ENCODE measurements at regions not wholly inside any gene's neighbourhood (a gene's known extent, or its start where the extent isn't known, plus 50 kb on each side); places are given as distances from the start of the nearest gene placed in this dataset.
"Not testable (repeated sequence)": the region's sequence is repeated elsewhere in the genome, so short reads cannot be mapped to it uniquely, and the experiment has no call there.

DNA sequence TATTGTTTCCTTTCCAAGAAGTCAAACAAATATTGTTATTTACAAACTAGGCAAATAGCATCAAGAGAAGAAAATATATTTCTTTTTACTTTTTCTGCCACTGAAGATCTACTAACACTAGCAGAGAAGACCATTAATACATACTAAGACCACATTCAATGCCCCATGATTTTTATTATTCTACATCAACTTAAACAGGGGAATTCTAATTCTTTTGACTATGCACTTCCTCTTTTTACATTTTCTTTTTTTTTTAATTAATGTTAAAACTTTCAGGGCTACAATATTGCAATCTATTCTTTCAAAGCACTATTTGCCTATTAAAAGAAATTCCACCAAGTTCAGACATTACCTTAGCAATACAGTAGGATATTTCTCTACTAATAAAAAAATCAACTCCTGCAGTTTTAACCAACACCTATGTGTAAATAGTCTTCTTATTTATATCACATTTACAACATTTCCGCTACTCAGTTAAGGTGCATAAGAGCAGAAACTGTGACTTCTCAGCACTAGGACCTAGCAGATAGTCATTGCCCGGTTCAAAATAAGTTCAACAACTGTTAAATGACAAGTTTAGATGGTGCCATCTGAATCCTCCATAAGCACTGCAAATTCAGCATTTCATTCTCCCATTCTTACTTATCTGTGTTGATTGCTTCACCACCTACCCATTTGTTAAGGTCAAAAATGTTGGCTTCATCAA lies 513.5 kb downstream of the TTLL7 start:
- DNase-seq (ENCODE audit: low read depth in 4 of 4, low spot score in 3 of 4): not testable (repeated sequence)

DNA sequence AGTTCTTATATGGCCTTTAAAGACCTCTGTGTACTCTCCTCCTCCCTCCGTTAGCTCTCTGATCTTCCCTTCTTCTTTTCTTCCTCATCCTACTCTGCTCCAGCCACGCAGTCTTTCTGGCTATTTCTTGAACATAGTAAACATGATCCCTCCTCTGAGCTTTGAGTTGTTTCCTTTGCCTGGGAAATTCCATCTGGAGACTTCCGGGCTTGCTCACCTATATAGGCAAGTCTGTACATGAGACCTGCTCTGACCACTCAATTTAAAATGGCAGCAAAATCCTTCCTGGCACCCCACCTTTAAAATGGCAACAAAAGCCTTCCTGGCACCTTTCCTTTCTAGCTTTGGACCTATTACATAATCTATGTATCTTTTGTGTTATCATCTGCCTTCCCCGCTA lies 517.6 kb downstream of the TTLL7 start:
- not testable (repeated sequence) for DNase-seq (ENCODE audit: low read depth in 4 of 4, low spot score in 3 of 4)

DNA sequence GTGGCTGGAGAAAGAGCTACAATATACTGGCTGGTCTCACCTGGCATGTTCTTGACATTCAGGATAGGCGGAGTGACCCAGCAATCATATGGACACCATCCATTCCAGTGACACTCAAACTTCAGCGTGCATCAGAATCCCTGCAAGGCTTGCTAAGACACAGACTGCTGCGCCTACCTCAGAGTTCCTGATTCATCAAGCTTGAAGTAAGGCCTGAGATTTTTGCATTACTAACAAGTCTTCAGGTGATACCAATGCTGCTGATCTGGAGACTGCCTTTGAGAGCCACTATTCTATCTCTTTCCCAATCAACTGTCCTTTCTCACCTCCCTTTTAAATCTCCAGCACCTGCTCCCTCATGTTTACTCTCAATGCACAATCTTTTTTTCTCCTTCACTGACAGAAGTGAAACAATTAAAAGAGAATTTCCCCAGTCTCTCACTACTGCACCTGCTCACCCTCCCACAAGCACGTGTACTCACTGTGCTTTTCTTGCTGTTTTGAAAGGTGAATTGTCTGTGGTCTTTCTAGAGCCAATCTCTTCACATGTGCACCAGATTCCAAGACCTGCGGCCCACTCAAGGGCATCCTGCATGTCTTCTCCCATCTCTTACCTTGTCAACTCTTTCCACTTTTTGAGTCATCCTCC lies 519.2 kb downstream of the TTLL7 start:
- DNase-seq (ENCODE audit: low read depth in 4 of 4, low spot score in 3 of 4): not testable (repeated sequence)

DNA sequence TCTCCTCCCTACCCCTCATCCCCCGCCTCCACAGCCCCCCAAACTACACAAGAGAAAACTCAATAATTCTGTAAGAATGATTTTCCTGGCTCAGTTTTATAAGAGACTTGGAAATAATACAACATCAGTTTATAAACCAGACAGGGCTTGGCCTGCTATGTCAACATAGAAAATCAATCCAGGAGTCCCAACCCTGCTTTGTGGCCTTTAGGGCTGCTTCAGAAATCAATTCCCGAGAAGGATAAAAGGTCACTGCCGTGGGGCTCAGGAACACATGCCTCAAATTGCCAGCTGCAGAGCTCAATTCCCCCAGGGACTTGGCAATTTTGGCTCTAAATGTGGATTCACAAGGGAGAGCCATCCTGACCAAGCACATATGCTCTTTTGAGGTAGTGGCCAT lies 520.8 kb downstream of the TTLL7 start:
- not testable (repeated sequence) for DNase-seq (ENCODE audit: low read depth in 4 of 4, low spot score in 3 of 4)

DNA sequence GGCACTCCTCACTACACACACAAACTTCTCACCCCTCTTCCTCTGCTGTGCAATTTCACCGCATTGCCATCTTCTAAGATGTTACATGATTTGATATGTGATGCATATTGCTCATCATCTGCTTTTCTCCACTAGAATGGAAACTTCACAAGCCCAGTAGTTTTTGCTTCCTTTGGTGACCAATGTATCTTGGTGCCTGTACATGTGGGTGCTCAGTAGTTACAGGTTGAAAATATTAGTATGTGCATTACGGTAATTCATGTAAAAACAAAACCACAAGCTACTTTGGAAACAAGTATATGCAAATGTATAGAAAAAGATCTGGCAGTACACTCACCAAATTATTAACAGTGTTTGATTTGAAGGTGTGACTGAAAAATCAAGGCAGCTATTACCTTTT lies 522.4 kb downstream of the TTLL7 start:
- not testable (repeated sequence) for DNase-seq (ENCODE audit: low read depth in 4 of 4, low spot score in 3 of 4)

DNA sequence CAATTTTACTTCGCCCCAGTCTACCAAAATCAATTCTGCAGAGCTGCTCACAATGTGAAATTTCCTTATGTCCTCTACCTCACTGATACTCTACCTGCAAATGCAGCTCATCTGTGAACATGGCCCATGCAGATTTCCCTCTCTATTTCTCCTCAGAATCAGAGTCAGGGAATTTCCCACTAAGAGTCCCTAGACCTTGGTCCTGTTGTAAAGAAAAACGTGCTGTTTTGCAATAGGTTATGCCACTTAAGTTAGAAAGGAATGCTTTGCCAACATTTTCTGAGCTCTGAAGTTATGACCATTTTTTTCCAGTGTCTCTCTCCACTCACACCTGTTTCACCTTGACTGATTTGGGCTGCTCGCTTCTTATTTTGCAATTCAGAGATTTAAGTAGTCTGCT lies 524.0 kb downstream of the TTLL7 start:
- DNase-seq (ENCODE audit: low read depth in 4 of 4, low spot score in 3 of 4): not testable (repeated sequence)

DNA sequence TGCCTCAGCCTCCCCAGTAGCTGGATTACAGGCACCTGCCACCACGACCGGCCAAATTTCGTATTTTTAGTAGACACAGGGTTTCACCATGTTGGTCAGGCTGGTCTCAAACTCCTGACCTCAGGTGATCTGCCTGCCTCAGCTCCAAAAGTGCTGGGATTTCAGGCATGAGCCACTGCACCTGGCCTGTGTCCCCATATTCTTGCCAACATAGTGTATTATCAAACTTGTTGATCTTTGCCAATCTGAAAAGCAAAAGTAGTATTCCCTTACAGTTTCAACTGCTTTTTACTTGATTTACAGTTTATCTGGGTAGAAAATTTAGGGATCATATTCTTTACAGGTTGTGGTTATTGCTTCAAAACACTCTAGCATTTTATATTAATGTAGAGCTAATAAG lies 524.9 kb downstream of the TTLL7 start:
- DNase-seq (ENCODE audit: low read depth in 4 of 4, low spot score in 3 of 4): not testable (repeated sequence)

DNA sequence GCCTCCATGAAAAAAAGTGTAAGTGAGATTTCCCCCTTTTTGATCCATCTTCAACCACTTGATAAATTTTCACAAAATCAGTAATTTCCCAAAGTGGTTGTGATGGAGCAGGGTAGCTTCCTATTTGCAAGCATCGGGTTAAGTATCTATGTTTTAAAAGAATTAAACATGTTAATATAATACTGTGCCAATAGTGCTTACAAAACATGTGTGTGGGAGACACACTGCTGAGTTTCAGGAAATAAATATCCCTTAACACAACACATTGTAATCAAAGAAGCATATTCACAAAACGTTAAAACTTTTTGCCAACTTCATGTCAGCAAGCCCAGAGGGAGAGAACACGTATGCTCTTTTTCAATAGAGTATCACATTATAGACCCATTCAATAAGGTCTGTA lies 526.9 kb downstream of the TTLL7 start:
- not testable (repeated sequence) for DNase-seq (ENCODE audit: low read depth in 4 of 4, low spot score in 3 of 4)

DNA sequence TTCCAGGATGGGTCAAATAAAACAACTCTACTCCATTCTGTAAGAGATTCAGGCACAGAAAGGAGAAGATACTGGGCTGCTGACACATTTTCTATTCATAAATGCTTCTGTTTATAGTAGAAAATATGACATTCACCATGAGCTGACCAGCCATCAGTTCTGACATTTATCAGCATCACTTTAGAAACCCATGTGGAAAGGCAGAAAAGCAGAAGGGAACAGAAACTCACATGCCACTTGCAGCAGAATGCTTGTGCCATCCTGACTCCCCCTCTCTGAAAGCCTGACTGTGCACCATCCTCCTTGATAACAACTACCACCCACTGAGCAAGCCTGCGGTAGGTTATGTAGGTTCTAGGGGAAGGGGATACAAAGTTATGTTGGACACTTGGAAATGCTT lies 527.7 kb downstream of the TTLL7 start:
- not testable (repeated sequence) for DNase-seq (ENCODE audit: low read depth in 4 of 4, low spot score in 3 of 4)

DNA sequence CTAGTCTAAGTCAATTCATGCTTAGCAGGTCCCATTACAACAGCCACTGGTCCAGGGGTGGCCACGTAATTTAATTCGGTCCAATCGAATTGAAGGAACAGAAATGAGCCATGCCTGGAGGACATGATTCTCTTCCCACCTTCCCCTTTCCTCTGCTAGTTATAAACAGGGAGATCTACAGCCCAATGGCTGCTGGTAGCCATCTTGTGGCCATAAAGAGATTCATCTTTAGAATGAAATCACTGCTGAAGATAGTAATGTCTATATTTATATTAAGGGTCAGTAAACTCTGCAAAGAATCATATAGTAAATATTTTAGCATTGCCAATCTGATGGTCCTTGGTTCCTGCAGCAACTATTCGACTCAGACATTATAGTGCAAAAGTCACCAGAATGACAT lies 530.6 kb downstream of the TTLL7 start:
- DNase-seq (ENCODE audit: low read depth in 4 of 4, low spot score in 3 of 4): not testable (repeated sequence)

DNA sequence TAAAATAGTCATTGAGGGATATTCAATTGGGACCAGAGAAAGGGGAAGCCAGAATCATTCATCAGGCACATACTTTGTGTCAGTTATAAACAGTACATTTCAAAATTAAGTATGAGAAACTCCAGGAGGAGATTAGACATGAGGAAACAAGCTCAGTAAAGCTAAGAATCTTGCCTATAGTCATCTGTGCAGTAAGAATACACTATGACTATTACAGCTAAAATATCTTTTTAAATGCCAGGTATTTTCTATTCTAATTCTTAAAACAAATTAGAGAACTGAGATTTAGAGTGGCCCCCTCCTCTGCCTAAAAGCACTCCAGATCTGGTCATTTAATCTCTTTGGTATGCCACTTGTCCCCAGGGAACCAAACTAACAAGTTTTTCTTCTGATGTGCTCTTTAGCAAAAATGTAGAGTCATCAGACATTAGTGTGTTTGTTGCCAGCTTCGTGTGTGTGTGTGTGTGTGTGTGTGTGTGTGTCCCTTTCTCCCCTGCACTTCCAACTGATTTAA lies 541.1 kb downstream of the TTLL7 start:
- peak in 2 of 4 donors; percentile 3 for DNase-seq (ENCODE audit: low read depth in 4 of 4, low spot score in 3 of 4)

DNA sequence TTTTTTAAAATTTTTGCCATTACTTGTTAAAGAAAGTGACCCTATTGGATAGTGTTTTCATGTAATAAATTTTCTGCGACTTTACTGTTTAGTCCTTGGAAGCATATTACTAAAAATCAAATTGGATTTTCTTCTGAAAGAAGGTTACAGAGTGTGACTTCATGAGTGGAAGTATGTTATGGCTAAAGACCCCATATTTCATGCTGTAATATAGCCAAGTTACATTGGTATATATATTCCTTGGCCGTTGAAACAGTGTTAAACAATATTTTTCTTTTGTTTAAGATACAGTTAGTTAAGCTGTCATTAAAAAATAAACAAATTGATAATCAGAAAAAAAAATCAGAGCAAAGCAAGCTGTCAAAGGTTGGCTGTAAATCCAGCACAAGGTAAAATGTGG lies 541.7 kb downstream of the TTLL7 start:
- not testable (repeated sequence) for DNase-seq (ENCODE audit: low read depth in 4 of 4, low spot score in 3 of 4)

DNA sequence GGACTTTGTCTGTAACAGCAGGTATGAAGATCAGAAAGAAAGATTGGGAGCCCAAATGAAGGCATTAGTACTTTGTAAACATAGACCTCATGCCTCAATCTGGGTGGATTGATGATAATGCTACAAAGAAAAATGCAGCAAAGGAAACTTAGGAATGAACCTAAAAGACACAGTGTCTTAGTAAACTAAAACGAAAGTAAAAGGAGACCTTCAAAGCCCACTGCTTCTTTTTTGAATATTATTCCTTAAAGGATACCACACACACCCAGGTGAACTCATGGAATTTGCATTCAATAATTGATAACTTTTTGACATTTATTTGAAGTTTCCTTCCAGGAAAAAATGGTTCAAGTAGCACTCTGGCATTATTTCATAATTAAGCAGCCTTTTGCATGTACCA lies 543.2 kb downstream of the TTLL7 start:
- DNase-seq (ENCODE audit: low read depth in 4 of 4, low spot score in 3 of 4): not testable (repeated sequence)

DNA sequence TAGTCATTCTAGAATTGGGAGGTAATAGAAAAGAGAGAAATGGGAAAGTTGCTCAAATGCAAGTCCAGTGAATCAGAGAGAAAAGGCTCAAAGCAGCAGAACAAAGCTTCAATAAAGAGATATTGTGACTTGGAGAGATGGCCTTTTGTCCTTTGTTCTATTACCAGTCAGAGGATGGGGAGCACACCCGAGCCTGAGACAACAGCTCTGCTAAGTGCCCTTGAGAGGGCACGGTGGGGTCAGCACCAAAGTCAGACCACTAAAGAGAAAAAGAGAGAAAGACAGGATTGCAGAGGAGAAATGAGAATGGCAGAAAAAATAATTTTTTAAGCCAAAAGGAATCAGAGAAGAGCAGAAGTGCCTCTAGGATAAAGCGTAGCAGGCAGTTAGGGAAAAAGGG lies 553.1 kb downstream of the TTLL7 start:
- DNase-seq (ENCODE audit: low read depth in 4 of 4, low spot score in 3 of 4): not testable (repeated sequence)

DNA sequence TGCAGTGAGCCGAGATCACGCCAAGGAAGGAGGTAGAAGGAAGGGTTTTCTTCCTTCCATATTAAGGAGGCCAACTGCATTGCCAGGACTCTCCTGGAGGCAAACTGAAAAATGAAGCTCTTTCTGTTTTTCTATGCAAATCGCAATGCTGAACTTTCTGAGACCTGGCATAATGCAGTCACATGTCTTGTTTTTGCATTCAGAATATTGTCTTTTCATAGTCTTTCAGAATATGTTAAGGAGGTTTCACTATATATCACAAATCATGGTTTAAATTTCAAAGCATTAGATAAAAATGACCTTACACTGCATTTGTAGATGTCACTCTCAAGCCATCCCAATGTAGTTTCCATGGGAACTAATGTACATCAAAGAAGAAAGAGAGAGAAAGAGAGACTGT lies 556.5 kb downstream of the TTLL7 start:
- not testable (repeated sequence) for DNase-seq (ENCODE audit: low read depth in 4 of 4, low spot score in 3 of 4)

DNA sequence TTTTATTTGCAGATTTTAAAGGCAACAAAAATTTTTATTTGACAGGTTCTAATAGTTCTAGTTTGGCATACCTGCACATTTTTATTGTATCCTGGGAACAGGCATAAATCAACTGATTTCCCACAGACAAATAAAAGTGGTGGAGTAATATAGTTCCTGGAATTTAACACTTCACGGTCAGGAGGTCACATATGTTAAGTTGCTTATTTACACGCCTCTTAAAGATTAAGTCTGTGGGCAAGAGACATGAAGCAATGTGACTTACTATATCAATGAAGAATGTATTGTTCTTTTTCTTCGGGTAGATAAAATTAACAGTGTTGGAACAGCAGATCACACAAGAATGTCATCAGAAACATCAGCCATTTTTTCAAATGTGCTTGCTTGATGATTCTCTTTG lies 558.3 kb downstream of the TTLL7 start:
- not testable (repeated sequence) for DNase-seq (ENCODE audit: low read depth in 4 of 4, low spot score in 3 of 4)

DNA sequence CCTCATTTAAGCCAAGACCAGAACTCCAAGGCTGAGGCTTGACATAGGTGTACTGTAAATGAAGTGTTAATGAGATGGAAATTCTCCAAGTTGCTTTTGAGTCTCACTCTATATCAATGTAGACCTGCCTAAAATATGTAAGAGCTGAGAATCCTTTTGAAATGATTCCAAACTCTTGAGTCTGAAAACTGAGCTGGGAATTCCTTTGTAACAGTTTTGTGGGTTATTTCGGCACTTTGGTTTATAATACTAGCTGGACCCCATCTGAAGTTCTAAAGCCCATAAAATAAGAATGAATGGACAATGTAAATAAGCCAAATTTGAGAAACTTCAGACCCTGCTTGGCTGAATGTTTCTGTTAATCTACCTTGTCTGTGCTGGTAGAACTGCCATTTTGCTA lies 558.9 kb downstream of the TTLL7 start:
- not testable (repeated sequence) for DNase-seq (ENCODE audit: low read depth in 4 of 4, low spot score in 3 of 4)

DNA sequence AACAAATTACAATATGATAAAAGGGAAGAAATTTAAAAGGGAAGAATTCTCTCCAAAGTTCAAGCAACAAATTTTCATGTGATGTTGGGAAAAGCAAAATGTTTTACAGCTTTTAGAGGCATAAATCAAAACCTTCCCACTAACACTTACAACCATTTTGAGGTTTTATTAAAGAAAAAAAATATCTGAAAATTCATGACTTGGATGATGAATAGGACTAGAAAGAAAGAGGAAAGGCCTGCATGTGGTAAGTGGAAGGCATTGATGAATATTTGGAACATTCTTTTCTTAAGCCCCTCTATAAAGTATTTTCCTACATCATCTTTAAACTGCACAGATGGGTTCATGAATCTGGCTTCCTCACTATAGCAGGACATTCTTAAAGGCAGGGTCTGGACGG lies 560.6 kb downstream of the TTLL7 start:
- not testable (repeated sequence) for DNase-seq (ENCODE audit: low read depth in 4 of 4, low spot score in 3 of 4)

DNA sequence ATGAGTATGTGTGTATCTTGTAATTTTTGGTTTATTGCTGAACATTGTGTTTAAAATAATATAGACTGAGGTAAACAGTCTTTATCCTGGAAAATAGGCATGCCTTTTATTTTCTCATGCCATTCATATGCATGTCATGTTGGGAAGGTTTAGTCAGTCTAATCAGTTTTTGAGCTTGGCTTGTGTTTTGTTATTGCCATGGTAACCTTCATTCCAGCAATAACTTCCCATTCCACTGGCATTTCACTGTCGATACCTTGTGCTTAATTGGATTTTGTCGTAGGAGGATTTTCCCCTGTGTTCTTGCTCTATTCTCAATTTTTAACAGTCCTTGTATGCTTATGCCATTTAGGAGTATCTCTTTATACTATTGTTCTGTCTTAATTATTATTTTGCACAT lies 563.6 kb downstream of the TTLL7 start:
- not testable (repeated sequence) for DNase-seq (ENCODE audit: low read depth in 4 of 4, low spot score in 3 of 4)

DNA sequence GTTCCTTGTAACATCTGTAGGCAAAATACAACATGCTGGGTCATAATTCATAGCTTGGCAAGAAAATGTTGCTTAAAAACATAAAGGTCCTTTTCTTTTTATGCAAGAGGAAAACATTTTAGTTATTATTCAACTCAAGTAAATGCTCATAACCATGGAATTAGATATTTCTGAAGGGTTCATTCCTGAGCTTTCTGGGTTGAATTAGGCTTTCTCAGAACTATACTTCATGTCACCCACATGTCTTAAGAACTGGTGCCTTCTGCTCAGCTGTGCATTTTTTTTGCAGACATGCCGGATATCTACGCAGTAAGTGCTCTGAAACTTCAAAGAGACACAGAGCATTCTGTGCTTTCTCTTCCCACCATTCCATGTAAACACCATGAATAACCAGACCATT lies 571.4 kb downstream of the TTLL7 start:
- DNase-seq (ENCODE audit: low read depth in 4 of 4, low spot score in 3 of 4): not testable (repeated sequence)

DNA sequence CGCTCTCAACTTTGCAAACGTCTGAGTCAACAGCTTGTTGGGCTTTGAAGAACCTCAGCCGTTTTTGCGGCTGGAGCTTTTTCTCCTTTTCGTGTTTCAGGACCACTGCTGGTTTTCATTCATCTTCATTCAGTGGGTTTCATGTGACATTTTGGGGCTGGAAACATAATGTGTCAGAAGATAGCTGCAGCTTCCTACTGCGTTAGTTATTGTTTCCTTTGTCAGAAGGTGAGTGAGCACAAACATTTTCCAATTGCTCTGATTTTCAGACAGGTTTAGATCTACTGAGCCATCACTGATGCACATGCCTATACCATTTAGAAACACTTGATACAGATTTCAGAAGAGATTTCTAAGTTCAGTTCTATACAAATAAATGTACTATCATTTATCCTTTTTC lies 575.5 kb downstream of the TTLL7 start:
- not testable (repeated sequence) for DNase-seq (ENCODE audit: low read depth in 4 of 4, low spot score in 3 of 4)

DNA sequence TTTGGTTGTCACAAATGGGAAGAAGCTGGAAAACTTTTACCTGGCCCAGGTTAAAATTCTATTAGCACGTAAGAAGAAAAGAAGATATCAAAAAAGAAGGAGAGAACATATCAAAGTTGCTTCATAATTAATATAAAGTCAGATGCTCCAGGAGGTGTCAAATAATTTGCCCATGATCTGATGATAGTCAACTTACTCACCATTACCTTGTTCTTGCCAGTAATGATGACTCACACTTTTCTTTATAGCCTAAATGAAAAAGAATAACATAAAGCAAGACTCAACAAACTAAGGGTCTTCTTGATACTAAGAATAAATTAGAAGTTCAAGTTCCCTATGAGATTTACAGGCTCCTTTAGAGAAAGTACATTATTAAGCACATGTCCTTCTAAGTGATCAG lies 580.4 kb downstream of the TTLL7 start:
- DNase-seq (ENCODE audit: low read depth in 4 of 4, low spot score in 3 of 4): no peak
